HepG2 (cell line): ENCODE measurements at regions not wholly inside any gene's neighbourhood (a gene's known extent, or its start where the extent isn't known, plus 50 kb on each side); places are given as distances from the start of the nearest gene placed in this dataset.

Source experiments
- ATAC-seq: fragments of 200-7000 bp; cut with Tn5 transposase; 3 replicates; pipeline ENCODE4 v1.9.1; 2020; ENCODE audit warnings: mild to moderate bottlenecking, moderate library complexity
- BruUV-seq: library from RNA; stranded (reverse); fragments of 400-500 nt; replicated peaks from 2 replicates; lab custom pipeline; 2021; lab: Mats Ljungman, UMichigan
- CTCF ChIA-PET: fragments of 300-600 bp; formaldehyde crosslinking; extraction: SDS; loops from one replicate; lab custom pipeline; 2021; ENCODE audit warnings: low total read pairs, inconsistent platforms, low intra/inter-chr PET ratio; lab: Yijun Ruan, JAX
- POLR2A ChIA-PET: fragments of 350-600 bp; sonication (Branson Sonifier 250); formaldehyde crosslinking; loops from one replicate; lab custom pipeline; 2020; ENCODE audit warnings: antibody characterized with exemption, inconsistent platforms; lab: Yijun Ruan, JAX
- DNase-seq: peaks from one replicate; pipeline ENCODE4 v3.0.0-alpha.2; 2015; ENCODE audit warnings: low spot score
- FAIRE-seq: peaks from 3 replicates; lab custom pipeline; 2011; peaks lifted over from hg19 to GRCh38; lab: Jason Lieb, UNC
- H2AFZ ChIP-seq: one replicate; pipeline ENCODE4 v1.6.1; 2011; ENCODE audit warnings: low read length, inconsistent platforms
- H3K27ac ChIP-seq: fragments of 300-600 bp; 3 replicates; pipeline ENCODE4 v1.8.0; 2011; ENCODE audit warnings: mixed run types, mild to moderate bottlenecking, mixed read lengths, low read length, inconsistent platforms; ENCODE audit not compliant: insufficient read depth; ENCODE audit errors: extremely low read length
- H3K27me3 ChIP-seq, 2 experiments: fragments of 200-600 bp in 1 of 2; 2 replicates in 1 of 2; 3 replicates in 1 of 2; pipeline versions ENCODE4 v1.6.0 to v1.8.0; 2011; ENCODE audit warnings: low read length in 2 of 2, mild to moderate bottlenecking in 2 of 2, moderate library complexity in 2 of 2, inconsistent platforms in 1 of 2; ENCODE audit not compliant: insufficient read depth in 2 of 2, control insufficient read depth in 1 of 2
- H3K36me3 ChIP-seq, 2 experiments: fragments of 200-600 bp in 1 of 2; replicated peaks in 1 of 2; 2 replicates in 1 of 2; 3 replicates in 1 of 2; pipeline versions ENCODE4 v1.5.1 to v1.8.0; 2011; ENCODE audit warnings: low read length in 2 of 2, inconsistent platforms in 1 of 2; ENCODE audit not compliant: insufficient read depth in 2 of 2, control insufficient read depth in 1 of 2
- H3K4me1 ChIP-seq: 2 replicates; pipeline ENCODE4 v1.5.1; 2012; ENCODE audit warnings: low read length, inconsistent platforms; ENCODE audit not compliant: insufficient read depth
- H3K4me2 ChIP-seq: 2 replicates; pipeline ENCODE4 v1.6.0; 2011; ENCODE audit warnings: low read depth, low read length, inconsistent platforms
- H3K4me3 ChIP-seq, 3 experiments: fragments of 200-600 bp in 1 of 3; sonication (generic), shearing (Covaris generic) in 1 of 3; replicated peaks in 1 of 3; 2 replicates each; pipeline ENCODE4 v1.5.1; 2011 to 2016; ENCODE audit warnings: low read length in 3 of 3, inconsistent platforms in 2 of 3, low read depth in 2 of 3, mild to moderate bottlenecking in 2 of 3, control low read depth in 1 of 3, mixed read lengths in 1 of 3; ENCODE audit not compliant: insufficient read depth in 1 of 3
- H3K79me2 ChIP-seq: one replicate; pipeline ENCODE4 v1.6.1; 2011; ENCODE audit warnings: low read length, inconsistent platforms; ENCODE audit not compliant: insufficient read depth
- H3K9ac ChIP-seq: 2 replicates; pipeline ENCODE4 v1.6.0; 2011; ENCODE audit warnings: mild to moderate bottlenecking, low read depth, low read length, inconsistent platforms; ENCODE audit not compliant: insufficient read depth
- H3K9me3 ChIP-seq: 2 replicates; pipeline ENCODE4 v1.5.1; 2012; ENCODE audit warnings: mild to moderate bottlenecking, low read length
- H4K20me1 ChIP-seq: 2 replicates; pipeline ENCODE4 v1.6.0; 2011; ENCODE audit warnings: inconsistent platforms, mild to moderate bottlenecking, low read length, moderate library complexity; ENCODE audit not compliant: insufficient read depth
- FOXP1 ChIP-seq, 2 experiments: fragments of 450-650 bp in 1 of 2; IDR thresholded peaks; 2 replicates each; pipeline ENCODE4 v1.6.1; 2017 to 2018; ENCODE audit warnings: antibody characterized with exemption in 1 of 2
- HNRNPUL1 ChIP-seq: fragments of 200-400 bp; formaldehyde crosslinking; IDR thresholded peaks from 2 replicates; pipeline ENCODE4 v1.6.1; 2017; ENCODE audit warnings: low read depth, mild to moderate bottlenecking, low read length, moderate library complexity
- IRF2 ChIP-seq: IDR thresholded peaks from 2 replicates; pipeline ENCODE4 v1.6.1; 2018; ENCODE audit warnings: missing genetic modification reagents, missing compliant biosample characterization
- NCOA5 ChIP-seq: sonication (generic); formaldehyde crosslinking; IDR thresholded peaks from 2 replicates; pipeline ENCODE4 v1.4.0; 2020; ENCODE audit warnings: missing genetic modification reagents
- PHB2 ChIP-seq: fragments of 450-650 bp; IDR thresholded peaks from 2 replicates; pipeline ENCODE4 v1.6.1; 2018; ENCODE audit not compliant: partially characterized antibody
- SIX1 ChIP-seq: sonication (generic); formaldehyde crosslinking; IDR thresholded peaks from 2 replicates; pipeline ENCODE4 v1.4.0; 2020; ENCODE audit warnings: missing genetic modification reagents, borderline replicate concordance
- ZNF225 ChIP-seq: sonication (generic); formaldehyde crosslinking; IDR thresholded peaks from 2 replicates; pipeline ENCODE4 v1.4.0; 2020; ENCODE audit warnings: mild to moderate bottlenecking, missing genetic modification reagents
- ZNF761 ChIP-seq: sonication (generic); formaldehyde crosslinking; conservative IDR thresholded peaks from 2 replicates; pipeline ENCODE4 v1.4.0; 2020; ENCODE audit warnings: mild to moderate bottlenecking, missing genetic modification reagents
- WGBS: methylation state at CpG from one replicate; pipeline ENCODE4 v1.1.6; 2017; ENCODE audit warnings: low lambda C conversion rate; 5-methylcytosine and 5-hydroxymethylcytosine counted together
- in situ Hi-C: cut with HindIII; loops from 2 replicates; pipeline ENCODE4 v1.10.0; 2017; ENCODE audit warnings: low pct_unique_long_range_greater_than_20kb; ENCODE audit not compliant: extremely low pct_ligation_motif_present
- intact Hi-C: fragments of 100-400 bp; cut with micrococcal nuclease; formaldehyde crosslinking; loops from one replicate; pipeline ENCODE4 v1.10.0; 2022; ENCODE audit not compliant: unreplicated experiment
- TF ChIP-seq, protein P1 (sequence below): sonication (generic); formaldehyde crosslinking; IDR thresholded peaks from 2 replicates; pipeline ENCODE4 v1.5.1; 2020; ENCODE audit warnings: missing genetic modification reagents, mild to moderate bottlenecking, borderline replicate concordance
- TF ChIP-seq, protein P2 (sequence below): IDR thresholded peaks from 2 replicates; pipeline ENCODE4 v1.6.1; 2016; ENCODE audit warnings: low read depth, missing genetic modification reagents, missing compliant biosample characterization
- TF ChIP-seq, protein P3 (sequence below): sonication (generic); formaldehyde crosslinking; IDR thresholded peaks from 2 replicates; pipeline ENCODE4 v1.9.0; 2021; ENCODE audit warnings: mild to moderate bottlenecking, missing genetic modification reagents

DNA sequence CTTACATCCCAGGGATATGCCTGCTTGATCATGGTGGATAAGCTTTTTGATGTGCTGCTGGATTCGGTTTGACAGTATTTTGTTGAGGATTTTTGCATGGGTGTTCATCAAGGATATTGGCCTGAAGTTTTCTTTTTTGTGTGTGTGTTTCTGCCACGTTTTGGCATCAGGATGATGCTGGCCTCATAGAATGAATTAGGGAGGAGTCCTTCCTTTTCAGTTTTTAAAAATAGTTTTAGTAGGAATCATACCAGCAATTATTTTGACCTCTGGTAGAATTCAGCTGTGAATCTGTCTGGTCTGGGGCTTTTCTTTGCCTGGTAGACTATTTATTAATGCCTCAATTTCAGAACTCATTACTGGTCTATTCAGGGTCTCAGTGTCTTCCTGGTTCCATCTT, 362.4 kb downstream of the JRKL start:
- ATAC-seq (no peak), DNase-seq (no peak), FAIRE-seq (no peak)
- intact Hi-C loops, result no loop called here
- ChIA-PET CTCF (no interaction called here), POLR2A (no interaction called here)
- BruUV-seq, result no TSS peak
- Histone ChIP-seq H3K79me2 (no peaks in the 10 kb centered on the region), H3K27me3 (no peaks in the 10 kb centered on the region), H4K20me1 (no peaks in the 10 kb centered on the region), H3K9me3 (no peaks in the 10 kb centered on the region), H3K27ac (no peak overlapping the region), H3K9ac (no peak overlapping the region), H3K4me2 (no peak overlapping the region), H3K36me3 (no peaks in the 10 kb centered on the region), H2AFZ (no peak overlapping the region), H3K4me1 (no peaks in the 10 kb centered on the region), H3K4me3 (no peak overlapping the region)
- 0% methylated on average over 2 of the region's 2 CpGs for WGBS
- in situ Hi-C loops, result no loop called here
- TF ChIP-seq, protein P1, sequence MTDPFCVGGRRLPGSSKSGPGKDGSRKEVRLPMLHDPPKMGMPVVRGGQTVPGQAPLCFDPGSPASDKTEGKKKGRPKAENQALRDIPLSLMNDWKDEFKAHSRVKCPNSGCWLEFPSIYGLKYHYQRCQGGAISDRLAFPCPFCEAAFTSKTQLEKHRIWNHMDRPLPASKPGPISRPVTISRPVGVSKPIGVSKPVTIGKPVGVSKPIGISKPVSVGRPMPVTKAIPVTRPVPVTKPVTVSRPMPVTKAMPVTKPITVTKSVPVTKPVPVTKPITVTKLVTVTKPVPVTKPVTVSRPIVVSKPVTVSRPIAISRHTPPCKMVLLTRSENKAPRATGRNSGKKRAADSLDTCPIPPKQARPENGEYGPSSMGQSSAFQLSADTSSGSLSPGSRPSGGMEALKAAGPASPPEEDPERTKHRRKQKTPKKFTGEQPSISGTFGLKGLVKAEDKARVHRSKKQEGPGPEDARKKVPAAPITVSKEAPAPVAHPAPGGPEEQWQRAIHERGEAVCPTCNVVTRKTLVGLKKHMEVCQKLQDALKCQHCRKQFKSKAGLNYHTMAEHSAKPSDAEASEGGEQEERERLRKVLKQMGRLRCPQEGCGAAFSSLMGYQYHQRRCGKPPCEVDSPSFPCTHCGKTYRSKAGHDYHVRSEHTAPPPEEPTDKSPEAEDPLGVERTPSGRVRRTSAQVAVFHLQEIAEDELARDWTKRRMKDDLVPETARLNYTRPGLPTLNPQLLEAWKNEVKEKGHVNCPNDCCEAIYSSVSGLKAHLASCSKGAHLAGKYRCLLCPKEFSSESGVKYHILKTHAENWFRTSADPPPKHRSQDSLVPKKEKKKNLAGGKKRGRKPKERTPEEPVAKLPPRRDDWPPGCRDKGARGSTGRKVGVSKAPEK (CRISPR knock-in tag), result no peak
- TF ChIP-seq PHB2 (no peak), HNRNPUL1 (no peak), SIX1 (CRISPR knock-in tag) (no peak), IRF2 (CRISPR knock-in tag) (no peak), NCOA5 (CRISPR knock-in tag) (no peak), ZNF761 (CRISPR knock-in tag) (no peak), ZNF225 (CRISPR knock-in tag) (no peak), FOXP1 (IDR thresholded peaks at IDR 0.05) (no peak), FOXP1 (CRISPR knock-in tag; IDR thresholded peaks at IDR 0.05) (no peak)
- TF ChIP-seq, protein P2, sequence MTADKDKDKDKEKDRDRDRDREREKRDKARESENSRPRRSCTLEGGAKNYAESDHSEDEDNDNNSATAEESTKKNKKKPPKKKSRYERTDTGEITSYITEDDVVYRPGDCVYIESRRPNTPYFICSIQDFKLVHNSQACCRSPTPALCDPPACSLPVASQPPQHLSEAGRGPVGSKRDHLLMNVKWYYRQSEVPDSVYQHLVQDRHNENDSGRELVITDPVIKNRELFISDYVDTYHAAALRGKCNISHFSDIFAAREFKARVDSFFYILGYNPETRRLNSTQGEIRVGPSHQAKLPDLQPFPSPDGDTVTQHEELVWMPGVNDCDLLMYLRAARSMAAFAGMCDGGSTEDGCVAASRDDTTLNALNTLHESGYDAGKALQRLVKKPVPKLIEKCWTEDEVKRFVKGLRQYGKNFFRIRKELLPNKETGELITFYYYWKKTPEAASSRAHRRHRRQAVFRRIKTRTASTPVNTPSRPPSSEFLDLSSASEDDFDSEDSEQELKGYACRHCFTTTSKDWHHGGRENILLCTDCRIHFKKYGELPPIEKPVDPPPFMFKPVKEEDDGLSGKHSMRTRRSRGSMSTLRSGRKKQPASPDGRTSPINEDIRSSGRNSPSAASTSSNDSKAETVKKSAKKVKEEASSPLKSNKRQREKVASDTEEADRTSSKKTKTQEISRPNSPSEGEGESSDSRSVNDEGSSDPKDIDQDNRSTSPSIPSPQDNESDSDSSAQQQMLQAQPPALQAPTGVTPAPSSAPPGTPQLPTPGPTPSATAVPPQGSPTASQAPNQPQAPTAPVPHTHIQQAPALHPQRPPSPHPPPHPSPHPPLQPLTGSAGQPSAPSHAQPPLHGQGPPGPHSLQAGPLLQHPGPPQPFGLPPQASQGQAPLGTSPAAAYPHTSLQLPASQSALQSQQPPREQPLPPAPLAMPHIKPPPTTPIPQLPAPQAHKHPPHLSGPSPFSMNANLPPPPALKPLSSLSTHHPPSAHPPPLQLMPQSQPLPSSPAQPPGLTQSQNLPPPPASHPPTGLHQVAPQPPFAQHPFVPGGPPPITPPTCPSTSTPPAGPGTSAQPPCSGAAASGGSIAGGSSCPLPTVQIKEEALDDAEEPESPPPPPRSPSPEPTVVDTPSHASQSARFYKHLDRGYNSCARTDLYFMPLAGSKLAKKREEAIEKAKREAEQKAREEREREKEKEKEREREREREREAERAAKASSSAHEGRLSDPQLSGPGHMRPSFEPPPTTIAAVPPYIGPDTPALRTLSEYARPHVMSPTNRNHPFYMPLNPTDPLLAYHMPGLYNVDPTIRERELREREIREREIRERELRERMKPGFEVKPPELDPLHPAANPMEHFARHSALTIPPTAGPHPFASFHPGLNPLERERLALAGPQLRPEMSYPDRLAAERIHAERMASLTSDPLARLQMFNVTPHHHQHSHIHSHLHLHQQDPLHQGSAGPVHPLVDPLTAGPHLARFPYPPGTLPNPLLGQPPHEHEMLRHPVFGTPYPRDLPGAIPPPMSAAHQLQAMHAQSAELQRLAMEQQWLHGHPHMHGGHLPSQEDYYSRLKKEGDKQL (CRISPR knock-in tag), result no peak
- TF ChIP-seq, protein P3, sequence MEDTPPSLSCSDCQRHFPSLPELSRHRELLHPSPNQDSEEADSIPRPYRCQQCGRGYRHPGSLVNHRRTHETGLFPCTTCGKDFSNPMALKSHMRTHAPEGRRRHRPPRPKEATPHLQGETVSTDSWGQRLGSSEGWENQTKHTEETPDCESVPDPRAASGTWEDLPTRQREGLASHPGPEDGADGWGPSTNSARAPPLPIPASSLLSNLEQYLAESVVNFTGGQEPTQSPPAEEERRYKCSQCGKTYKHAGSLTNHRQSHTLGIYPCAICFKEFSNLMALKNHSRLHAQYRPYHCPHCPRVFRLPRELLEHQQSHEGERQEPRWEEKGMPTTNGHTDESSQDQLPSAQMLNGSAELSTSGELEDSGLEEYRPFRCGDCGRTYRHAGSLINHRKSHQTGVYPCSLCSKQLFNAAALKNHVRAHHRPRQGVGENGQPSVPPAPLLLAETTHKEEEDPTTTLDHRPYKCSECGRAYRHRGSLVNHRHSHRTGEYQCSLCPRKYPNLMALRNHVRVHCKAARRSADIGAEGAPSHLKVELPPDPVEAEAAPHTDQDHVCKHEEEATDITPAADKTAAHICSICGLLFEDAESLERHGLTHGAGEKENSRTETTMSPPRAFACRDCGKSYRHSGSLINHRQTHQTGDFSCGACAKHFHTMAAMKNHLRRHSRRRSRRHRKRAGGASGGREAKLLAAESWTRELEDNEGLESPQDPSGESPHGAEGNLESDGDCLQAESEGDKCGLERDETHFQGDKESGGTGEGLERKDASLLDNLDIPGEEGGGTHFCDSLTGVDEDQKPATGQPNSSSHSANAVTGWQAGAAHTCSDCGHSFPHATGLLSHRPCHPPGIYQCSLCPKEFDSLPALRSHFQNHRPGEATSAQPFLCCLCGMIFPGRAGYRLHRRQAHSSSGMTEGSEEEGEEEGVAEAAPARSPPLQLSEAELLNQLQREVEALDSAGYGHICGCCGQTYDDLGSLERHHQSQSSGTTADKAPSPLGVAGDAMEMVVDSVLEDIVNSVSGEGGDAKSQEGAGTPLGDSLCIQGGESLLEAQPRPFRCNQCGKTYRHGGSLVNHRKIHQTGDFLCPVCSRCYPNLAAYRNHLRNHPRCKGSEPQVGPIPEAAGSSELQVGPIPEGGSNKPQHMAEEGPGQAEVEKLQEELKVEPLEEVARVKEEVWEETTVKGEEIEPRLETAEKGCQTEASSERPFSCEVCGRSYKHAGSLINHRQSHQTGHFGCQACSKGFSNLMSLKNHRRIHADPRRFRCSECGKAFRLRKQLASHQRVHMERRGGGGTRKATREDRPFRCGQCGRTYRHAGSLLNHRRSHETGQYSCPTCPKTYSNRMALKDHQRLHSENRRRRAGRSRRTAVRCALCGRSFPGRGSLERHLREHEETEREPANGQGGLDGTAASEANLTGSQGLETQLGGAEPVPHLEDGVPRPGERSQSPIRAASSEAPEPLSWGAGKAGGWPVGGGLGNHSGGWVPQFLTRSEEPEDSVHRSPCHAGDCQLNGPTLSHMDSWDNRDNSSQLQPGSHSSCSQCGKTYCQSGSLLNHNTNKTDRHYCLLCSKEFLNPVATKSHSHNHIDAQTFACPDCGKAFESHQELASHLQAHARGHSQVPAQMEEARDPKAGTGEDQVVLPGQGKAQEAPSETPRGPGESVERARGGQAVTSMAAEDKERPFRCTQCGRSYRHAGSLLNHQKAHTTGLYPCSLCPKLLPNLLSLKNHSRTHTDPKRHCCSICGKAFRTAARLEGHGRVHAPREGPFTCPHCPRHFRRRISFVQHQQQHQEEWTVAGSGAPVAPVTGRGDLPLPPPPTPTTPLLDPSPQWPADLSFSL (CRISPR knock-in tag), result no peak
